GM18502 (cell line): ENCODE measurements at regions not wholly inside any gene's neighbourhood (a gene's known extent, or its start where the extent isn't known, plus 50 kb on each side); places are given as distances from the start of the nearest gene placed in this dataset.
A peak's percentile ranks its signal among the peaks of the same experiment; 100 is the strongest.
"Not testable (repeated sequence)": the region's sequence is repeated elsewhere in the genome, so short reads cannot be mapped to it uniquely, and the experiment has no call there.

Source experiments
- ATAC-seq: cut with Tn5 transposase; IDR thresholded peaks from one replicate; pipeline ENCODE4 v1.9.1; 2021; ENCODE audit warnings: mild to moderate bottlenecking; ENCODE audit not compliant: unreplicated experiment, poor library complexity

GRCh38 chr14:71539650-71540285, 392.5 kb upstream of the RGS6 start:
- ATAC-seq, result no peak

GRCh38 chr14:71541271-71541670, 391.0 kb upstream of the RGS6 start:
- no peak for ATAC-seq

- no peak for ATAC-seq
These were observed 390.1 kb upstream of the RGS6 start for GRCh38 chr14:71541973-71542690.

- ATAC-seq, result no peak
These were observed 382.7 kb upstream of the RGS6 start for GRCh38 chr14:71549421-71550050.

- no peak for ATAC-seq
These were observed 381.9 kb upstream of the RGS6 start for GRCh38 chr14:71550367-71550766.

GRCh38 chr14:71551291-71551950, 380.8 kb upstream of the RGS6 start:
- no peak for ATAC-seq

GRCh38 chr14:71552809-71553208, 379.4 kb upstream of the RGS6 start:
- ATAC-seq, result no peak

- no peak for ATAC-seq
These were observed 378.4 kb upstream of the RGS6 start for GRCh38 chr14:71553779-71554178.

- ATAC-seq, result no peak
These were observed 377.9 kb upstream of the RGS6 start for GRCh38 chr14:71554323-71554722.

GRCh38 chr14:71554959-71555612, 377.1 kb upstream of the RGS6 start:
- peak; percentile 33 for ATAC-seq

GRCh38 chr14:71555654-71556559, 376.3 kb upstream of the RGS6 start:
- peak; percentile 85 for ATAC-seq

GRCh38 chr14:71556730-71557129, 375.5 kb upstream of the RGS6 start:
- no peak for ATAC-seq

GRCh38 chr14:71557351-71557750, 374.9 kb upstream of the RGS6 start:
- no peak for ATAC-seq

GRCh38 chr14:71558943-71559342, 373.3 kb upstream of the RGS6 start:
- not testable (repeated sequence) for ATAC-seq

GRCh38 chr14:71560751-71561150, 371.5 kb upstream of the RGS6 start:
- ATAC-seq, result no peak

GRCh38 chr14:71563492-71564153, 368.6 kb upstream of the RGS6 start:
- ATAC-seq, result peak; percentile 53

GRCh38 chr14:71566276-71566675, 366.0 kb upstream of the RGS6 start:
- ATAC-seq, result no peak

- ATAC-seq, result not testable (repeated sequence)
These were observed 364.6 kb upstream of the RGS6 start for GRCh38 chr14:71567499-71568133.

- no peak for ATAC-seq
These were observed 357.3 kb upstream of the RGS6 start for GRCh38 chr14:71574976-71575375.
